BLaER1 (cell line): ENCODE measurements at regions not wholly inside any gene's neighbourhood (a gene's known extent, or its start where the extent isn't known, plus 50 kb on each side); places are given as distances from the start of the nearest gene placed in this dataset.

Source experiments
- H3K27ac ChIP-seq: shearing (Covaris generic); formaldehyde crosslinking; 2 replicates; pipeline ENCODE4 v1.8.1; 2022
- H3K27me3 ChIP-seq: shearing (Covaris generic); formaldehyde crosslinking; 2 replicates; pipeline ENCODE4 v1.8.1; 2022
- H3K36me3 ChIP-seq: shearing (Covaris generic); formaldehyde crosslinking; 2 replicates; pipeline ENCODE4 v1.8.1; 2022
- H3K4me1 ChIP-seq: shearing (Covaris generic); formaldehyde crosslinking; 2 replicates; pipeline ENCODE4 v1.8.1; 2022
- H3K4me2 ChIP-seq: shearing (Covaris generic); formaldehyde crosslinking; 2 replicates; pipeline ENCODE4 v1.8.1; 2022
- H3K4me3 ChIP-seq: shearing (Covaris generic); formaldehyde crosslinking; 2 replicates; pipeline ENCODE4 v1.8.1; 2022
- H3K9ac ChIP-seq: shearing (Covaris generic); formaldehyde crosslinking; 2 replicates; pipeline ENCODE4 v1.8.1; 2022
- H3K9me3 ChIP-seq: shearing (Covaris generic); formaldehyde crosslinking; 2 replicates; pipeline ENCODE4 v1.8.1; 2022
- H4K20me1 ChIP-seq: shearing (Covaris generic); formaldehyde crosslinking; 2 replicates; pipeline ENCODE4 v1.8.1; 2022
- Cebpa-rat ChIP-seq: shearing (Covaris generic); IDR thresholded peaks from 2 replicates; pipeline ENCODE4 v1.8.1; 2022

- Histone ChIP-seq H3K4me1 (no peaks in the 10 kb centered on the region), H3K4me3 (no peak overlapping the region), H3K27me3 (no peaks in the 10 kb centered on the region), H3K9ac (no peak overlapping the region), H3K36me3 (no peaks in the 10 kb centered on the region), H3K27ac (no peak overlapping the region), H3K4me2 (no peak overlapping the region), H3K9me3 (no peaks in the 10 kb centered on the region), H4K20me1 (no peaks in the 10 kb centered on the region)
- no peak for TF ChIP-seq Cebpa-rat
Measured at GRCh38 chr14:40806471-40806870, 800.2 kb upstream of the LRFN5 start.

GRCh38 chr14:40796168-40796567 lies 810.5 kb upstream of the LRFN5 start:
- no peaks in the 10 kb centered on the region for H3K27me3 ChIP-seq
- no peaks in the 10 kb centered on the region for H3K9me3 ChIP-seq
- no peaks in the 10 kb centered on the region for H3K36me3 ChIP-seq
- no peak for TF ChIP-seq Cebpa-rat
- no peaks in the 10 kb centered on the region for H3K4me1 ChIP-seq
- no peak overlapping the region for H3K9ac ChIP-seq
- no peak overlapping the region for H3K4me2 ChIP-seq
- no peak overlapping the region for H3K4me3 ChIP-seq
- H4K20me1 ChIP-seq, result no peaks in the 10 kb centered on the region
- no peak overlapping the region for H3K27ac ChIP-seq

GRCh38 chr14:40784860-40785259 lies 821.8 kb upstream of the LRFN5 start:
- Histone ChIP-seq H3K9me3 (no peaks in the 10 kb centered on the region), H3K4me3 (no peak overlapping the region), H3K4me2 (no peak overlapping the region), H4K20me1 (no peaks in the 10 kb centered on the region), H3K36me3 (no peaks in the 10 kb centered on the region), H3K27me3 (no peaks in the 10 kb centered on the region), H3K27ac (no peak overlapping the region), H3K9ac (no peak overlapping the region), H3K4me1 (no peaks in the 10 kb centered on the region)
- TF ChIP-seq Cebpa-rat, result no peak

- Histone ChIP-seq H3K27me3 (no peaks in the 10 kb centered on the region), H3K4me3 (no peak overlapping the region), H3K4me2 (no peak overlapping the region), H3K36me3 (no peaks in the 10 kb centered on the region), H3K27ac (no peak overlapping the region), H3K4me1 (no peaks in the 10 kb centered on the region), H4K20me1 (no peaks in the 10 kb centered on the region), H3K9me3 (no peaks in the 10 kb centered on the region), H3K9ac (no peak overlapping the region)
- TF ChIP-seq Cebpa-rat, result no peak
Measured at GRCh38 chr14:40762685-40763084, 844.0 kb upstream of the LRFN5 start.

DNA sequence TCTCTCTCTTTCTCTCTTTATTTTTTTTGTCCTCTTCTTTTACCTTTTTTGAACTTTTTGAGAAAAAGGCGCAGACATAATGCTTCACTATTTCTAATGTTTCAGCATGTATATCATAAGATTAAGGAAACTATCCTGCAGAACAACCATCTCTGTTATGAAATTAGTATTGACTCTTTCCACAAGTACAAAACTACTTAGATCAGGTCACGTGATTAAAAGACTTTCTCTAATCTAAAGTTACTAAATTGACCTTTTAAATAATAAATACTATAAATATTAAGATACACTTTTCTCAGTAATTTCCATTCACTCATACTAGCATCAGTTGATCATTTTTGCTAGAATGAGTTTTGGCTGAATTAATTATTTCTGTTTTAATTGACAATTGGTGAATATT lies 844.5 kb upstream of the LRFN5 start:
- H3K27ac ChIP-seq, result no peak overlapping the region
- no peaks in the 10 kb centered on the region for H3K4me1 ChIP-seq
- H3K4me2 ChIP-seq, result no peak overlapping the region
- no peaks in the 10 kb centered on the region for H4K20me1 ChIP-seq
- no peak for TF ChIP-seq Cebpa-rat
- no peaks in the 10 kb centered on the region for H3K27me3 ChIP-seq
- no peaks in the 10 kb centered on the region for H3K36me3 ChIP-seq
- no peak overlapping the region for H3K4me3 ChIP-seq
- H3K9me3 ChIP-seq, result no peaks in the 10 kb centered on the region
- H3K9ac ChIP-seq, result no peak overlapping the region

- Histone ChIP-seq H3K9me3 (peaks cover under 1% of the 10 kb centered on the region), H3K4me2 (no peak overlapping the region), H3K9ac (no peak overlapping the region), H3K4me1 (no peaks in the 10 kb centered on the region), H3K36me3 (no peaks in the 10 kb centered on the region), H3K27ac (no peak overlapping the region), H3K27me3 (no peaks in the 10 kb centered on the region), H3K4me3 (no peak overlapping the region), H4K20me1 (no peaks in the 10 kb centered on the region)
- TF ChIP-seq Cebpa-rat, result no peak
Measured at GRCh38 chr14:40760704-40761103, 846.0 kb upstream of the LRFN5 start.

- Histone ChIP-seq H3K27me3 (no peaks in the 10 kb centered on the region), H3K9me3 (peaks cover 14% of the 10 kb centered on the region), H3K27ac (no peak overlapping the region), H4K20me1 (no peaks in the 10 kb centered on the region), H3K9ac (no peak overlapping the region), H3K4me3 (no peak overlapping the region), H3K4me2 (no peak overlapping the region), H3K36me3 (no peaks in the 10 kb centered on the region), H3K4me1 (no peaks in the 10 kb centered on the region)
- TF ChIP-seq Cebpa-rat, result no peak
Measured at GRCh38 chr14:40758076-40758475, 848.6 kb upstream of the LRFN5 start.

- H3K9me3 ChIP-seq, result peaks cover 14% of the 10 kb centered on the region
- H3K9ac ChIP-seq, result no peak overlapping the region
- no peaks in the 10 kb centered on the region for H4K20me1 ChIP-seq
- H3K4me3 ChIP-seq, result no peak overlapping the region
- H3K36me3 ChIP-seq, result no peaks in the 10 kb centered on the region
- H3K4me2 ChIP-seq, result no peak overlapping the region
- no peaks in the 10 kb centered on the region for H3K27me3 ChIP-seq
- no peak for TF ChIP-seq Cebpa-rat
- no peak overlapping the region for H3K27ac ChIP-seq
- H3K4me1 ChIP-seq, result no peaks in the 10 kb centered on the region
Measured at GRCh38 chr14:40757376-40757950, 849.2 kb upstream of the LRFN5 start.

GRCh38 chr14:40733206-40733605 lies 873.5 kb upstream of the LRFN5 start:
- no peaks in the 10 kb centered on the region for H4K20me1 ChIP-seq
- H3K4me2 ChIP-seq, result no peak overlapping the region
- peaks cover 17% of the 10 kb centered on the region for H3K9me3 ChIP-seq
- no peak overlapping the region for H3K9ac ChIP-seq
- H3K4me3 ChIP-seq, result no peak overlapping the region
- H3K36me3 ChIP-seq, result no peaks in the 10 kb centered on the region
- no peak overlapping the region for H3K27ac ChIP-seq
- TF ChIP-seq Cebpa-rat, result no peak
- no peaks in the 10 kb centered on the region for H3K4me1 ChIP-seq
- H3K27me3 ChIP-seq, result no peaks in the 10 kb centered on the region

DNA sequence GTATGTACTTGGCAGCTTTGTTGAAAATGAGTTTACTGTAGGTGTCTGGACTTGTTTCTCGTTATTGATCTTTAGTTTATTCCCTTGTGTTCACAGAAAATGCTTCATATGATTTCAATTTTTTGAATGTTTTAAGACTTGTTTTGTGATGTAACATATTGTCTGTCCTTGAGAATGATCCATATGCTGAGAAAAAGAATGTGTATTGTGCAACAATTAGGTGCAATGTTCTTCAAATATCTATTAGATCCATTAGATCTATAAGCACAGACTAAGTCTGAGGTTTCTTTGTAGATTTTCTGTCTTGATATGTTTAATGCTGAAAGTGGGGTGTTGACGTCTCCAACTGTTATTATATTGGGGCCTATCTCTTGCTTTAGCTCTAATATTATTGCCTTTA lies 879.6 kb upstream of the LRFN5 start:
- Histone ChIP-seq H3K4me2 (no peak overlapping the region), H3K4me3 (no peak overlapping the region)
- TF ChIP-seq Cebpa-rat, result no peak; the same call in 1 of the 2 replicates

GRCh38 chr14:40713387-40713786 lies 893.3 kb upstream of the LRFN5 start:
- H3K4me1 ChIP-seq, result no peaks in the 10 kb centered on the region
- no peak for TF ChIP-seq Cebpa-rat
- no peak overlapping the region for H3K9ac ChIP-seq
- H3K4me3 ChIP-seq, result no peak overlapping the region
- no peak overlapping the region for H3K27ac ChIP-seq
- no peak overlapping the region for H3K4me2 ChIP-seq
- H3K36me3 ChIP-seq, result no peaks in the 10 kb centered on the region
- H4K20me1 ChIP-seq, result no peaks in the 10 kb centered on the region
- H3K9me3 ChIP-seq, result peaks cover 20% of the 10 kb centered on the region
- H3K27me3 ChIP-seq, result no peaks in the 10 kb centered on the region

More for the DNA sequence above, 879.6 kb upstream of the LRFN5 start:
- Histone ChIP-seq H3K27me3 (no peaks in the 10 kb centered on the region), H3K9me3 (peaks cover 3% of the 10 kb centered on the region; the same call in 1 of the 2 replicates), H3K9ac (no peak overlapping the region), H3K4me1 (no peaks in the 10 kb centered on the region), H4K20me1 (no peaks in the 10 kb centered on the region), H3K27ac (no peak overlapping the region), H3K36me3 (no peaks in the 10 kb centered on the region)
